Mesendoderm (in vitro differentiated cells): ENCODE measurements at regions not wholly inside any gene's neighbourhood (a gene's known extent, or its start where the extent isn't known, plus 50 kb on each side); places are given as distances from the start of the nearest gene placed in this dataset.
A peak's percentile ranks its signal among the peaks of the same experiment; 100 is the strongest.

Experiments
- DNase-seq: peaks from one replicate; pipeline ENCODE4 v3.0.0; 2013
- H2AK5ac ChIP-seq: 2 replicates; pipeline ENCODE4 v1.6.1; 2013; ENCODE audit warnings: low read length, inconsistent platforms
- H2BK120ac ChIP-seq: 2 replicates; pipeline ENCODE4 v1.6.1; 2013; ENCODE audit warnings: low read depth, mild to moderate bottlenecking, low read length, moderate library complexity, mixed read lengths
- H2BK15ac ChIP-seq: replicated peaks from 2 replicates; pipeline ENCODE4 v1.6.1; 2013; ENCODE audit warnings: low read depth, mild to moderate bottlenecking, moderate library complexity
- H2BK5ac ChIP-seq: 2 replicates; pipeline ENCODE4 v1.6.1; 2013; ENCODE audit warnings: low read length, inconsistent platforms
- H3K18ac ChIP-seq: 2 replicates; pipeline ENCODE4 v1.6.1; 2013; ENCODE audit warnings: mild to moderate bottlenecking, low read length, mixed read lengths
- H3K23ac ChIP-seq: one replicate; pipeline ENCODE4 v1.6.1; 2013; ENCODE audit warnings: low read length
- H3K27ac ChIP-seq: 2 replicates; pipeline ENCODE4 v1.5.1; 2013; ENCODE audit warnings: low read depth, mild to moderate bottlenecking, inconsistent platforms, low read length, moderate library complexity
- H3K27me3 ChIP-seq: 2 replicates; pipeline ENCODE4 v1.6.1; 2013; ENCODE audit warnings: low read length, control low read depth, mild to moderate bottlenecking, inconsistent platforms; ENCODE audit not compliant: insufficient read depth, poor library complexity
- H3K36me3 ChIP-seq: 2 replicates; pipeline ENCODE4 v1.6.1; 2013; ENCODE audit warnings: low read length, inconsistent platforms; ENCODE audit not compliant: control insufficient read depth, insufficient read depth
- H3K4ac ChIP-seq: one replicate; pipeline ENCODE4 v1.6.1; 2013; ENCODE audit warnings: low read depth, mild to moderate bottlenecking, low read length, moderate library complexity
- H3K4me1 ChIP-seq: 2 replicates; pipeline ENCODE4 v1.6.1; 2013; ENCODE audit warnings: low read depth, low read length, inconsistent platforms; ENCODE audit not compliant: control insufficient read depth
- H3K4me2 ChIP-seq: 2 replicates; pipeline ENCODE4 v1.6.1; 2013; ENCODE audit warnings: low read length
- H3K4me3 ChIP-seq: 2 replicates; pipeline ENCODE4 v1.5.1; 2013; ENCODE audit warnings: mild to moderate bottlenecking, low read length
- H3K56ac ChIP-seq: one replicate; pipeline ENCODE4 v1.6.1; 2013; ENCODE audit warnings: low read length
- H3K79me1 ChIP-seq: 2 replicates; pipeline ENCODE4 v1.6.1; 2013; ENCODE audit warnings: low read length, inconsistent platforms
- H3K79me2 ChIP-seq: 2 replicates; pipeline ENCODE4 v1.6.1; 2013; ENCODE audit warnings: mild to moderate bottlenecking, low read length; ENCODE audit not compliant: control insufficient read depth, insufficient read depth
- H3K9ac ChIP-seq: 2 replicates; pipeline ENCODE4 v1.6.1; 2013; ENCODE audit warnings: low read length, inconsistent platforms
- H4K5ac ChIP-seq: one replicate; pipeline ENCODE4 v1.6.1; 2013; ENCODE audit warnings: low read length
- H4K8ac ChIP-seq: one replicate; pipeline ENCODE4 v1.6.1; 2013; ENCODE audit warnings: low read depth, mild to moderate bottlenecking, control low read depth, low read length, moderate library complexity
- WGBS: extraction: QIAGEN DNeasy Blood & Tissue Kit; methylation state at CpG from one replicate; pipeline ENCODE4 v1.1.7; 2013; ENCODE audit warnings: low lambda C conversion rate, missing lambda C conversion rate; ENCODE audit not compliant: insufficient coverage; ENCODE audit errors: extremely low coverage; 5-methylcytosine and 5-hydroxymethylcytosine counted together

- H3K4me3 ChIP-seq, result no peak overlapping the region
- H3K18ac ChIP-seq, result no peak overlapping the region
- H3K27me3 ChIP-seq, result no peaks in the 10 kb centered on the region
- no peaks in the 10 kb centered on the region for H3K4me1 ChIP-seq
- no peak overlapping the region for H3K9ac ChIP-seq
- H3K56ac ChIP-seq, result no peak overlapping the region
- no peak overlapping the region for H2BK5ac ChIP-seq
- no peak overlapping the region for H2BK15ac ChIP-seq
- H4K8ac ChIP-seq, result no peak overlapping the region
- H3K36me3 ChIP-seq, result no peaks in the 10 kb centered on the region
- no peak overlapping the region for H2AK5ac ChIP-seq
- H3K79me1 ChIP-seq, result no peaks in the 10 kb centered on the region
- H3K4ac ChIP-seq, result no peak overlapping the region
- DNase-seq, result no peak
- H3K23ac ChIP-seq, result no peak overlapping the region
- H3K79me2 ChIP-seq, result no peaks in the 10 kb centered on the region
- no peak overlapping the region for H2BK120ac ChIP-seq
- H3K27ac ChIP-seq, result no peak overlapping the region
- no peak overlapping the region for H4K5ac ChIP-seq
- H3K4me2 ChIP-seq, result no peak overlapping the region
- WGBS, result no CpG with 5 or more reads among the region's 1 CpG
Measured at GRCh38 chr13:103726808-103727207, 660.6 kb upstream of the SLC10A2 start.

DNA sequence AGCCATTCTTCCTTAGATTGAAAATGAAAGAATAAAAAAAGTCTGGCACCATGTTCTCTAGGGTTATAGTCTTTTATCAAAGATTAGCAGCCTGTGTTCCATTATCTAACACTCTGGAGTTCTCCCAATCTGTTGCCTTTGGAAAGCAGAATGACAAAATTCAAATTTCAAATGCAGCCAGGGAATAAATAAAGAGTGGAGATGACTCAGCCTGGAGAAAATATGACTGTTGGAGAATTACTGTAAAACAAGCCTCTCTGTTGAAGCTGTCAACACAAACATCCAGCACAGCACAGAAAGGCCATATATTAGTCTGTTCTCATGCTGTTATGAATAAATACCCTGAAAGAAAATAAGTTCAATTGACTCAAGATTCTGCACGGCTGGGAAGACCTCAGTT, 650.5 kb upstream of the SLC10A2 start:
- Histone ChIP-seq H3K9ac (no peak overlapping the region), H3K27me3 (no peaks in the 10 kb centered on the region), H3K27ac (no peak overlapping the region), H3K4me3 (no peak overlapping the region), H3K23ac (no peak overlapping the region), H2BK120ac (no peak overlapping the region), H3K4me2 (no peak overlapping the region), H3K56ac (no peak overlapping the region), H2BK15ac (no peak overlapping the region), H3K36me3 (no peaks in the 10 kb centered on the region), H3K4me1 (no peaks in the 10 kb centered on the region), H3K4ac (no peak overlapping the region), H3K18ac (no peak overlapping the region), H3K79me1 (no peaks in the 10 kb centered on the region), H2AK5ac (no peak overlapping the region), H4K5ac (no peak overlapping the region), H3K79me2 (no peaks in the 10 kb centered on the region), H2BK5ac (no peak overlapping the region), H4K8ac (no peak overlapping the region)
- DNase-seq, result no peak
- WGBS, result no CpG with 5 or more reads among the region's 1 CpG

- no peak overlapping the region for H3K27ac ChIP-seq
- H4K5ac ChIP-seq, result no peak overlapping the region
- WGBS, result no CpG with 5 or more reads among the region's 5 CpGs
- H3K79me2 ChIP-seq, result no peaks in the 10 kb centered on the region
- no peaks in the 10 kb centered on the region for H3K4me1 ChIP-seq
- H2BK5ac ChIP-seq, result no peak overlapping the region
- no peak overlapping the region for H2AK5ac ChIP-seq
- H3K18ac ChIP-seq, result no peak overlapping the region
- no peak overlapping the region for H2BK120ac ChIP-seq
- no peak overlapping the region for H2BK15ac ChIP-seq
- H3K36me3 ChIP-seq, result no peaks in the 10 kb centered on the region
- peak; percentile 43 for DNase-seq
- H4K8ac ChIP-seq, result no peak overlapping the region
- H3K56ac ChIP-seq, result no peak overlapping the region
- no peak overlapping the region for H3K4me2 ChIP-seq
- no peak overlapping the region for H3K9ac ChIP-seq
- H3K79me1 ChIP-seq, result no peaks in the 10 kb centered on the region
- no peak overlapping the region for H3K23ac ChIP-seq
- no peak overlapping the region for H3K4me3 ChIP-seq
- no peak overlapping the region for H3K4ac ChIP-seq
- no peaks in the 10 kb centered on the region for H3K27me3 ChIP-seq
Measured at GRCh38 chr13:103715335-103715734, 649.1 kb upstream of the SLC10A2 start.

GRCh38 chr13:103703246-103703645, 637.0 kb upstream of the SLC10A2 start:
- no peak overlapping the region for H3K4me2 ChIP-seq
- no peak overlapping the region for H3K23ac ChIP-seq
- no peak overlapping the region for H2BK15ac ChIP-seq
- H3K79me2 ChIP-seq, result no peaks in the 10 kb centered on the region
- no peak overlapping the region for H2BK120ac ChIP-seq
- H2BK5ac ChIP-seq, result no peak overlapping the region
- no peak overlapping the region for H4K8ac ChIP-seq
- H3K4me3 ChIP-seq, result no peak overlapping the region
- H3K36me3 ChIP-seq, result no peaks in the 10 kb centered on the region
- no CpG with 5 or more reads among the region's 1 CpG for WGBS
- H3K79me1 ChIP-seq, result no peaks in the 10 kb centered on the region
- no peak for DNase-seq
- H3K9ac ChIP-seq, result no peak overlapping the region
- H3K18ac ChIP-seq, result no peak overlapping the region
- H3K27ac ChIP-seq, result no peak overlapping the region
- H3K4ac ChIP-seq, result no peak overlapping the region
- H3K27me3 ChIP-seq, result no peaks in the 10 kb centered on the region
- no peak overlapping the region for H2AK5ac ChIP-seq
- H3K56ac ChIP-seq, result no peak overlapping the region
- H4K5ac ChIP-seq, result no peak overlapping the region
- no peaks in the 10 kb centered on the region for H3K4me1 ChIP-seq

- H2BK15ac ChIP-seq, result no peak overlapping the region
- no peak for DNase-seq
- H3K79me1 ChIP-seq, result no peaks in the 10 kb centered on the region
- no peak overlapping the region for H3K4me3 ChIP-seq
- H4K5ac ChIP-seq, result no peak overlapping the region
- no peak overlapping the region for H2AK5ac ChIP-seq
- WGBS, result no CpG with 5 or more reads among the region's 5 CpGs
- no peak overlapping the region for H2BK5ac ChIP-seq
- no peaks in the 10 kb centered on the region for H3K36me3 ChIP-seq
- H3K27me3 ChIP-seq, result no peaks in the 10 kb centered on the region
- H2BK120ac ChIP-seq, result no peak overlapping the region
- H3K27ac ChIP-seq, result no peak overlapping the region
- H3K56ac ChIP-seq, result no peak overlapping the region
- no peak overlapping the region for H3K18ac ChIP-seq
- no peak overlapping the region for H3K23ac ChIP-seq
- no peak overlapping the region for H3K9ac ChIP-seq
- H3K4ac ChIP-seq, result no peak overlapping the region
- H3K4me2 ChIP-seq, result no peak overlapping the region
- H4K8ac ChIP-seq, result no peak overlapping the region
- no peaks in the 10 kb centered on the region for H3K4me1 ChIP-seq
- H3K79me2 ChIP-seq, result no peaks in the 10 kb centered on the region
Measured at GRCh38 chr13:103698000-103698399, 631.8 kb upstream of the SLC10A2 start.

DNA sequence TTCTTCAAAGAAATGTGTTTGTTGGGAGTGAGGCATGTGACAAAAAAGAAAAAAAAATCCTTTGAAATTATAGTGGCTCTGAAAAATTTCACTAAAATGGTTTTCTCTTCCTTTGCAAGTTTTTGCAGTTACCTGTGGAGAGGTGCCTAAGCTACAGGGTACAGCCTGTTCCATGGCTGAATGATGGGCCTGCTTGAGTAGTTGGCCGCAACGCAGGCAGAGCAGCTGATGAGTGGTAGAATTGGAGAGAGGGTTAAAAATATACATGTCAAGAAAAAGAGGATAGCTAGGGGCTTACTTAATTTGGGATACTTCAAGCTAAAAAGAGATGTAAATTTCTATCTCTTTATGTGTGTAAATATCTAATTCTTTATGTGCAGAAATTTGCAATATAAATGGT, 629.1 kb upstream of the SLC10A2 start:
- Histone ChIP-seq H2BK5ac (no peak overlapping the region), H2BK15ac (no peak overlapping the region), H3K56ac (no peak overlapping the region), H3K4me1 (no peaks in the 10 kb centered on the region), H4K5ac (no peak overlapping the region), H3K79me1 (no peaks in the 10 kb centered on the region), H3K9ac (no peak overlapping the region), H3K4me3 (no peak overlapping the region), H3K4ac (no peak overlapping the region), H4K8ac (no peak overlapping the region), H3K79me2 (no peaks in the 10 kb centered on the region), H3K23ac (no peak overlapping the region), H3K36me3 (no peaks in the 10 kb centered on the region), H2BK120ac (no peak overlapping the region), H3K27me3 (no peaks in the 10 kb centered on the region), H3K27ac (no peak overlapping the region), H2AK5ac (no peak overlapping the region), H3K18ac (no peak overlapping the region), H3K4me2 (no peak overlapping the region)
- no CpG with 5 or more reads among the region's 2 CpGs for WGBS
- no peak for DNase-seq
